ENCODE measurements at regions not wholly inside any gene's neighbourhood (a gene's known extent, or its start where the extent isn't known, plus 50 kb on each side); places are given as distances from the start of the nearest gene placed in this dataset.

GRCh38 chr13:68048802-68049359 lies 818.7 kb upstream of the PCDH9 start:
- H3K27me3 ChIP-seq, result no peaks in the 10 kb centered on the region
- ATAC-seq (ENCODE audit: low FRiP score in 2 of 2) (no peak), DNase-seq (no peak)
- no peaks in the 10 kb centered on the region for H3K4me1 ChIP-seq
- H3K36me3 ChIP-seq, result no peaks in the 10 kb centered on the region
- no peak overlapping the region for H3K27ac ChIP-seq
- H3K4me3 ChIP-seq, result no peak overlapping the region
- H3K9me3 ChIP-seq, result no peaks in the 10 kb centered on the region
- TF ChIP-seq EP300 (IDR thresholded peaks at IDR 0.05) (no peak), POLR2AphosphoS5 (IDR thresholded peaks at IDR 0.05) (no peak), POLR2A (IDR thresholded peaks at IDR 0.05) (no peak), CTCF (IDR thresholded peaks at IDR 0.05) (no peak)
- 72 to 74% methylated on average over 3 of the region's 3 CpGs for WGBS, 2 donors

GRCh38 chr13:68047889-68048288 lies 817.8 kb upstream of the PCDH9 start:
- TF ChIP-seq POLR2A (IDR thresholded peaks at IDR 0.05) (no peak), CTCF (IDR thresholded peaks at IDR 0.05) (no peak), EP300 (IDR thresholded peaks at IDR 0.05) (no peak), POLR2AphosphoS5 (IDR thresholded peaks at IDR 0.05) (no peak)
- DNase-seq (no peak), ATAC-seq (ENCODE audit: low FRiP score in 2 of 2) (no peak)
- Histone ChIP-seq H3K4me1 (no peaks in the 10 kb centered on the region), H3K27me3 (no peaks in the 10 kb centered on the region), H3K9me3 (no peaks in the 10 kb centered on the region), H3K4me3 (no peak overlapping the region), H3K27ac (no peak overlapping the region), H3K36me3 (no peaks in the 10 kb centered on the region)
- WGBS, 2 donors, result 50 to 59% methylated on average over 3 of the region's 3 CpGs

GRCh38 chr13:68046903-68047302 lies 816.8 kb upstream of the PCDH9 start:
- no peaks in the 10 kb centered on the region for H3K27me3 ChIP-seq
- no peaks in the 10 kb centered on the region for H3K9me3 ChIP-seq
- WGBS, 2 donors, result 69 to 80% methylated on average over 2 of the region's 2 CpGs
- no peak for ATAC-seq (ENCODE audit: low FRiP score in 2 of 2)
- no peak overlapping the region for H3K4me3 ChIP-seq
- H3K27ac ChIP-seq, result no peak overlapping the region
- DNase-seq, result no peak
- no peaks in the 10 kb centered on the region for H3K4me1 ChIP-seq
- H3K36me3 ChIP-seq, result no peaks in the 10 kb centered on the region
- TF ChIP-seq EP300 (IDR thresholded peaks at IDR 0.05) (no peak), POLR2A (IDR thresholded peaks at IDR 0.05) (no peak), POLR2AphosphoS5 (IDR thresholded peaks at IDR 0.05) (no peak), CTCF (IDR thresholded peaks at IDR 0.05) (no peak)

- Histone ChIP-seq H3K27me3 (no peaks in the 10 kb centered on the region), H3K4me3 (no peak overlapping the region), H3K9me3 (no peaks in the 10 kb centered on the region), H3K36me3 (no peaks in the 10 kb centered on the region), H3K27ac (no peak overlapping the region), H3K4me1 (no peaks in the 10 kb centered on the region)
- DNase-seq (no peak), ATAC-seq (ENCODE audit: low FRiP score in 2 of 2) (no peak)
- no peak for TF ChIP-seq POLR2AphosphoS5 (IDR thresholded peaks at IDR 0.05)
- TF ChIP-seq POLR2A (IDR thresholded peaks at IDR 0.05), result no peak
- TF ChIP-seq EP300 (IDR thresholded peaks at IDR 0.05), result no peak
- no peak for TF ChIP-seq CTCF (IDR thresholded peaks at IDR 0.05)
- WGBS, 2 donors, result 90% methylated on average over 1 of the region's 1 CpG
These were observed 800.1 kb upstream of the PCDH9 start for GRCh38 chr13:68030152-68030809.

- Histone ChIP-seq H3K27me3 (no peaks in the 10 kb centered on the region), H3K36me3 (no peaks in the 10 kb centered on the region), H3K9me3 (no peaks in the 10 kb centered on the region), H3K4me1 (no peaks in the 10 kb centered on the region), H3K27ac (no peak overlapping the region), H3K4me3 (no peak overlapping the region)
- ATAC-seq (ENCODE audit: low FRiP score in 2 of 2), result no peak
- DNase-seq, result no peak
- no peak for TF ChIP-seq CTCF (IDR thresholded peaks at IDR 0.05)
- no peak for TF ChIP-seq EP300 (IDR thresholded peaks at IDR 0.05)
- TF ChIP-seq POLR2A (IDR thresholded peaks at IDR 0.05), result no peak
- TF ChIP-seq POLR2AphosphoS5 (IDR thresholded peaks at IDR 0.05), result no peak
These were observed 798.6 kb upstream of the PCDH9 start for GRCh38 chr13:68028701-68029100.

All from upper lobe of left lung (tissue), 6 donors.